AG09319 (cell line): ENCODE measurements at regions not wholly inside any gene's neighbourhood (a gene's known extent, or its start where the extent isn't known, plus 50 kb on each side); places are given as distances from the start of the nearest gene placed in this dataset.

Experiments
- DNase-seq: peaks from one replicate; pipeline ENCODE4 v3.0.0-alpha.2; 2010; ENCODE audit warnings: low read depth; ENCODE audit errors: extremely low read depth
- CTCF ChIP-seq: IDR thresholded peaks from 2 replicates; pipeline ENCODE4 v1.5.1; 2011; ENCODE audit warnings: low read depth, mild to moderate bottlenecking, inconsistent platforms, low read length, moderate library complexity

DNA sequence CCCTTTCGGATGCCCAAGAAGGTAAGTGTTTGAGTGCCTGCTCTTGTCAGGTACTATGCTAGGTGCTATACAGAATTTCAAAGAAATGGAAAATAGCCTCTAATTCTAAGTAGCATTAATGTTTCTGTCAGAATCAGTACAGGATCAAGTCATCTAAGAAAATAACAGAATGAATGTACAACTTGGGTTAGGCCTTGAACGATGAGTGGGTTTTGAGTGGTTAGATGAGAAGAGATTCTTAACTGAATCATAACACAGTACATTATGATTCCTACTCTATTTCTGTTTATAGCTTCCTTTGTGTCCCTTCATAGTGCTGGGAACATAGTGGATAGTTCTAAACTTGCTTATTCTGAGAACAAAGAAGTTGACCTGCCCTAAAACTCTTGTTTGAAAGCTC lies 253.9 kb downstream of the GLUD2 start:
- no peak for TF ChIP-seq CTCF
- no peak for DNase-seq

DNA sequence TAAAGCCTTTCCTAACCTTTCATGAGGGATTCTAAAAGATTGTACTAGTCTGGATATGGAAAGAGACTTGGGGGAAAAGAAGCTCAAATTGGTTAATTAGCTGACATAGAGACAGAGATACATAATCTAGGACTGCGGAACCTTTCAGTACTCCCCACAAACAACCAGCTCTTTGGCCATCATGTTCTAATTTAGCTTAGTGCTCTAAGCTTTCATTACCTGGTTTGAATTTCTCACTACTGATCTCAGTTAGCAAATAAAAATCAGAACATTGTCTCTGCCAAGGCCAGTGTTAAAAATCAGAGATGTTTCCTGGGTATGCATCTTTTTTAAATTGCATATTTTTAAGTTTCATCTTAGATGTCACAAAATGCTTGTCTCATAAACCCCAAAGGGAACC lies 254.4 kb downstream of the GLUD2 start:
- TF ChIP-seq CTCF = no peak

GRCh38 chrX:121307449-121307848 lies 260.0 kb downstream of the GLUD2 start:
- TF ChIP-seq CTCF = no peak
- DNase-seq = no peak

More for the DNA sequence above, 254.4 kb downstream of the GLUD2 start:
- no peak for DNase-seq

- TF ChIP-seq CTCF = peak; percentile 54
- peak; percentile 23 for DNase-seq
These were observed 260.9 kb downstream of the GLUD2 start for GRCh38 chrX:121308276-121308805.

DNA sequence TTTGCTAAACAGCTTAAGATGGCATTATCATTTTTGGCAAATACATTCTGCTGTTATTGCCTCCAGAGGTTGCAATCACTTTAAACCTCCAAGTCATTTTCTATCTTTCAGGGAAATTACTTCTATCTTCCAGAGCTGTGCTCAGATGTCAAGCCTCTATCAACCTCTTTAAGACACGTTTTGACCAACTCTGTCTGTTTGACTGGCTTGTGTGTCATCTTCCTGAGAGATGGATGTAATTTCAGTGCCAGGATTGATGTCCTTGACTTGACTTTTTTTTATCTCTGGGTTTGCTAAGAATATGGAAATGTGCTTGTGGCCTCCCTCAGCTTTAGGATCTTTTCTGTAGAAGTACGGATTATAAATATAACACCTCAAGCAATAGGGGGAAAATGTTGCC lies 263.4 kb downstream of the GLUD2 start:
- DNase-seq = no peak
- no peak for TF ChIP-seq CTCF

- TF ChIP-seq CTCF = no peak
- DNase-seq = no peak
These were observed 273.0 kb downstream of the GLUD2 start for GRCh38 chrX:121320441-121320840.

DNA sequence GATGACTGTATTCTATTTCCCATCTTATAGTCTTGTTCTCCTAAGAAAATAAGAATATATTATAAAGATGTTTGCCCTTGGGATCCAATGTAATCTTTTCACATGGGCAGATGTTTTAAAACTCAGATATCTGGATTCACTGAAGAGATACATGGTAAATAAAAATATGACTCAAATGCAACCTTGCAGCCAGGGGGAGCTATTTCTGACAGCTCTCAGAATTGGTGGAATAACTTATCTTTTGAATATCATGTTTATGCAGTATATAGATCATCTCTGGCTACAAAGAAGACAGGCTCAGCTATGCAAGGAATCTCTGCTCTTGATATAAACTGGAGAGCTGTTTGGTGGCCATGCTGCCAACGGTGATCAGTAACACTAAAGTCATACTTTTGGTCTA lies 274.7 kb downstream of the GLUD2 start:
- no peak for DNase-seq
- peak; percentile 25 for TF ChIP-seq CTCF
